ENCODE measurements at regions not wholly inside any gene's neighbourhood (a gene's known extent, or its start where the extent isn't known, plus 50 kb on each side); places are given as distances from the start of the nearest gene placed in this dataset.

DNA sequence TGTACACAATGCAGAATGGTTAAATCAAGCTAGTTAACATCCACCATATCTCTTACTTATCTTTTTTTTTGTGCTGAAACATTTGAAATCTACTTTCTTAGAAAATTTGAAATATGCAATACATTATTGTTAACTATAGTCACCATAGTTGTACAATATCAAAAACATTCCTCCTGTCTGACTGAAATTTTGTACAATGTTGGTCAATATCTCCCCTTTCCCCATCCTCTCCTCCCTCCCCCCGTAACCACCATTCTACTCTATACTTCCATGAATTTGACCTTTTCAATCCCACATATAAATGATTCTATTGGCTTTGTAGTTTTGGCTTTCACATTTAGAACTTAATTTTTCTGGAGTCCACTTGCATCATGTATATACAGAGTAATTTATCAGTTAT, 63.5 kb upstream of the DCD start:
- TF ChIP-seq, protein P1, sequence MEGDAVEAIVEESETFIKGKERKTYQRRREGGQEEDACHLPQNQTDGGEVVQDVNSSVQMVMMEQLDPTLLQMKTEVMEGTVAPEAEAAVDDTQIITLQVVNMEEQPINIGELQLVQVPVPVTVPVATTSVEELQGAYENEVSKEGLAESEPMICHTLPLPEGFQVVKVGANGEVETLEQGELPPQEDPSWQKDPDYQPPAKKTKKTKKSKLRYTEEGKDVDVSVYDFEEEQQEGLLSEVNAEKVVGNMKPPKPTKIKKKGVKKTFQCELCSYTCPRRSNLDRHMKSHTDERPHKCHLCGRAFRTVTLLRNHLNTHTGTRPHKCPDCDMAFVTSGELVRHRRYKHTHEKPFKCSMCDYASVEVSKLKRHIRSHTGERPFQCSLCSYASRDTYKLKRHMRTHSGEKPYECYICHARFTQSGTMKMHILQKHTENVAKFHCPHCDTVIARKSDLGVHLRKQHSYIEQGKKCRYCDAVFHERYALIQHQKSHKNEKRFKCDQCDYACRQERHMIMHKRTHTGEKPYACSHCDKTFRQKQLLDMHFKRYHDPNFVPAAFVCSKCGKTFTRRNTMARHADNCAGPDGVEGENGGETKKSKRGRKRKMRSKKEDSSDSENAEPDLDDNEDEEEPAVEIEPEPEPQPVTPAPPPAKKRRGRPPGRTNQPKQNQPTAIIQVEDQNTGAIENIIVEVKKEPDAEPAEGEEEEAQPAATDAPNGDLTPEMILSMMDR (IDR thresholded peaks at IDR 0.05) = no peak
- intact Hi-C loops (cut with DNase I; ENCODE audit: low total_unique reads) = no loop called here
- H3K9me3 ChIP-seq = no peaks in the 10 kb centered on the region
- H3K27ac ChIP-seq = no peak overlapping the region
- no peak for DNase-seq
- H3K4me1 ChIP-seq = no peaks in the 10 kb centered on the region
- no peaks in the 10 kb centered on the region for H3K36me3 ChIP-seq
- peaks cover 0 to 8% of the 10 kb centered on the region in 2 donors for H3K27me3 ChIP-seq
- H3K4me3 ChIP-seq = no peak overlapping the region

DNA sequence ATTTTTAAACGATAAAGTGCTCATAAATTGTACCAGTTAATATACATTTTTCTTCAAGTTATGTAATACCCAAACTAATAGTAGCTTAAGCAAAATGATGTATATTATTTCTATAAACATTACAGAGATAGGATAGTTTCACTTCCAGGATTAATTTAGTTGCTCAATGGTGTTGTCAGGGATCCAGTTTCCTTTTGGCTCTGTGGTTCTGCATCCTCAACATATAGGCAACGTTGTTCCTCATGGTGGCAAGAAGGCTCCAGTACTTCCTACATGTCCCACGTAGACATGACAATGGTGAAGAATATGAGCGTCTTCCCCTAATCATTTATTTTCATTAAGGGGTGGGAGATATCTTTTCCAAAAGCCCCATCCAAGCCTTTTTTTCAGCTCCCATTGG, 60.7 kb upstream of the DCD start:
- no peaks in the 10 kb centered on the region for H3K36me3 ChIP-seq
- TF ChIP-seq, protein P1 (IDR thresholded peaks at IDR 0.05) = no peak

DNA sequence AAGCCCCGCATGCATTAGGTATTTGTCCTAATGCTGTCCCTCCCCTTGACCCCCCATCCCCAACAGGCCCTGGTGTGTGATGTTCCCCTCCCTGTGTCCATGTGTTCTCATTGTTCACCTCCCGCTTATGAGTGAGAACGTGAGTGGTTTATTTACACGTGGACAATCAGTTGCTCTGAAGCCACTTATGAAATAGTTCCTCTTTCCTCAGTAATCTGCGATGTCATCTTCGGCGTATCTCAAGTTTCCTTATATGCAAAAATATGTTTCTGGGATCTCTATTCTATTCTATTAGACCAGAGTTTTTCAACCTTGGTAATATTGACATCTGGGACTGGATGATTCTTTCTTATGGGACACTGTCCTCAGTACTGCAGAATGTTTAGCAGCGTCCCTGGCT, 56.0 kb upstream of the DCD start:
- Histone ChIP-seq H3K9me3 (no peaks in the 10 kb centered on the region), H3K4me1 (no peaks in the 10 kb centered on the region), H3K27me3 (no peaks in the 10 kb centered on the region), H3K4me3 (no peak overlapping the region), H3K27ac (no peak overlapping the region), H3K36me3 (no peaks in the 10 kb centered on the region)
- TF ChIP-seq, protein P1 (IDR thresholded peaks at IDR 0.05) = no peak
- intact Hi-C loops (cut with DNase I; ENCODE audit: low total_unique reads) = loop anchor here (10.0 kb wide), 1 partner anchor 261 kb away; no protein-coding TSS in a partner anchor
- DNase-seq = no peak

More for the DNA sequence above, 60.7 kb upstream of the DCD start:
- Histone ChIP-seq H3K4me3 (no peak overlapping the region), H3K27me3 (no peaks in the 10 kb centered on the region), H3K4me1 (no peaks in the 10 kb centered on the region), H3K27ac (no peak overlapping the region), H3K9me3 (no peaks in the 10 kb centered on the region)
- intact Hi-C loops (cut with DNase I; ENCODE audit: low total_unique reads) = loop anchor here (10.0 kb wide), 1 partner anchor 256 kb away; no protein-coding TSS in a partner anchor
- no peak for DNase-seq

DNA sequence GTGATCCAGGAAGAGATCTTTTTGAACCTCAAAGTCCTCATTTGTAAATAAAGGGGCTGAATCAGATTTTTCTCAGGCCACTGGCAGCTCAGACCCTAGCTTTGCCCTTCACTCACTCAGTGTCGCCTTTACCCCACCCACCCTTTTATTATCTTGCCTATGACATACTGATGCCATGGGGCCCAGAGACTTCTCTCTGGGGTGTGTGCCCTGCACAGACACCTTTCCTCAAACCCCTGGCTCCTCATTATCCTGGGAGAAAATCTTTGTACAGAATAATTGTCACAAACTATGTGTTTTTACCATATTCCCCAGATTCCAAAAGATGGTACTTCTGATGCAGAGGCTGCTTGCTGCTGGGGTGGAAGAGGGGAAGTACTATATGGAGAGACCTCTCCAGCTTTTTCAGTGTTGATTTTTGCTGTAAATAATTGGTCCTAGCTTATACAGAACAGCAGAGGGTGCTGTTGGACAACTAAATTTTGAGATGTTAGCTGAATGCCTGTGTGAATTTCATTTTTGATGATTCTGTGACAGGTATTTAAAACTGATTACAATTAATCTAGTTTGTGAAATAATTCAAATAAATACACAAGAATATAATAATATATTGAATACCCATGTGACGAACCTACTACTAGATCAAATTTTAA, 53.9 kb upstream of the DCD start:
- no peak for DNase-seq
- TF ChIP-seq, protein P1 (IDR thresholded peaks at IDR 0.05) = peak; percentile 44 to 53
- no peaks in the 10 kb centered on the region for H3K27me3 ChIP-seq
- no peaks in the 10 kb centered on the region for H3K36me3 ChIP-seq
- no peaks in the 10 kb centered on the region for H3K4me1 ChIP-seq
- H3K27ac ChIP-seq = no peak overlapping the region
- intact Hi-C loops (cut with DNase I; ENCODE audit: low total_unique reads) = loop anchor here (10.0 kb wide), 1 partner anchor 263 kb away; no protein-coding TSS in a partner anchor
- H3K9me3 ChIP-seq = no peaks in the 10 kb centered on the region
- H3K4me3 ChIP-seq = no peak overlapping the region

DNA sequence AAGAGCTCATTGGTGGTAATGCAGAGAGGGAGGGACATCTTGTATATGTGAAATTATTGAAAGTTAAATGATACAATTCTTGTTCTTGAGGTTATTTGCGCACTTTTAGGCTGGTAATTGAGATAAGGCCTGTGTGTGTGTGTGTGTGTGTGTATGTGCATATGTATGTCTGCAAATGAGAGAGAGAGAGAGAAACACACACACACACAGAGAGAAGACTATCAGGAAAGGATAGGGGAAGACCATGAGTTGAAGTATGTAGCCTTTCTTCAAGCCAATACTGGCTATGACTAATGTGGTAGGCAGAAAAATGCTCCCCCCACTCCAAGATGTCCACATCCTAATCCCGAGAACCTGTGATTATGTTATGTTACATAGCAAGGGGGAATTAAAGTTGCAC, 52.7 kb upstream of the DCD start:
- Histone ChIP-seq H3K27me3 (peaks cover 0 to 4% of the 10 kb centered on the region in 2 donors), H3K9me3 (no peaks in the 10 kb centered on the region), H3K36me3 (no peaks in the 10 kb centered on the region), H3K4me3 (no peak overlapping the region), H3K4me1 (no peaks in the 10 kb centered on the region), H3K27ac (no peak overlapping the region)
- no peak for DNase-seq
- TF ChIP-seq, protein P1 (IDR thresholded peaks at IDR 0.05) = no peak
- intact Hi-C loops (cut with DNase I; ENCODE audit: low total_unique reads) = loop anchor here (10.0 kb wide), 1 partner anchor 264 kb away; no protein-coding TSS in a partner anchor

Measured in tibial artery (tissue), 4 donors.